ENCODE measurements at regions not wholly inside any gene's neighbourhood (a gene's known extent, or its start where the extent isn't known, plus 50 kb on each side); places are given as distances from the start of the nearest gene placed in this dataset.

- ATAC-seq (ENCODE audit: low read depth), result no peak
- H3K9me3 Mint-ChIP-seq, result no peaks in the 10 kb centered on the region
- H3K36me3 Mint-ChIP-seq, result no peaks in the 10 kb centered on the region
- no peaks in the 10 kb centered on the region for H3K27me3 Mint-ChIP-seq
- H3K4me3 Mint-ChIP-seq, result no peak overlapping the region
- no peak for DNase-seq (ENCODE audit: low spot score in 2 of 2)
- H3K4me1 Mint-ChIP-seq, result no peaks in the 10 kb centered on the region
- no peak overlapping the region for H3K27ac Mint-ChIP-seq
These were observed 828.6 kb downstream of the TBC1D22A start for GRCh38 chr22:47591016-47591415.

- no peak overlapping the region for H3K4me3 Mint-ChIP-seq
- ATAC-seq (ENCODE audit: low read depth), result no peak
- no peak overlapping the region for H3K27ac Mint-ChIP-seq
- no peaks in the 10 kb centered on the region for H3K27me3 Mint-ChIP-seq
- no peaks in the 10 kb centered on the region for H3K36me3 Mint-ChIP-seq
- DNase-seq (ENCODE audit: low spot score in 2 of 2), result no peak
- peaks cover 3% of the 10 kb centered on the region for H3K9me3 Mint-ChIP-seq
- H3K4me1 Mint-ChIP-seq, result no peaks in the 10 kb centered on the region
These were observed 827.1 kb downstream of the TBC1D22A start for GRCh38 chr22:47589271-47590250.

GRCh38 chr22:47588578-47588960 is 826.1 kb downstream of the TBC1D22A start:
- Mint-ChIP-seq H3K4me1 (no peaks in the 10 kb centered on the region), H3K9me3 (peaks cover 3% of the 10 kb centered on the region), H3K36me3 (no peaks in the 10 kb centered on the region), H3K27ac (no peak overlapping the region), H3K4me3 (no peak overlapping the region), H3K27me3 (no peaks in the 10 kb centered on the region)
- DNase-seq (ENCODE audit: low spot score in 2 of 2) (no peak), ATAC-seq (ENCODE audit: low read depth) (no peak)

- ATAC-seq (ENCODE audit: low read depth) (no peak), DNase-seq (ENCODE audit: low spot score in 2 of 2) (no peak)
- Mint-ChIP-seq H3K27ac (no peak overlapping the region), H3K4me1 (no peaks in the 10 kb centered on the region), H3K27me3 (no peaks in the 10 kb centered on the region), H3K36me3 (no peaks in the 10 kb centered on the region), H3K9me3 (peaks cover 3% of the 10 kb centered on the region), H3K4me3 (no peak overlapping the region)
These were observed 825.6 kb downstream of the TBC1D22A start for GRCh38 chr22:47587861-47588577.

GRCh38 chr22:47587361-47587760 is 824.9 kb downstream of the TBC1D22A start:
- Mint-ChIP-seq H3K4me1 (no peaks in the 10 kb centered on the region), H3K27me3 (no peaks in the 10 kb centered on the region), H3K36me3 (no peaks in the 10 kb centered on the region), H3K4me3 (no peak overlapping the region), H3K27ac (no peak overlapping the region), H3K9me3 (peaks cover 3% of the 10 kb centered on the region)
- ATAC-seq (ENCODE audit: low read depth) (no peak), DNase-seq (ENCODE audit: low spot score in 2 of 2) (no peak)

GRCh38 chr22:47586946-47587345 is 824.5 kb downstream of the TBC1D22A start:
- Mint-ChIP-seq H3K36me3 (no peaks in the 10 kb centered on the region), H3K4me1 (no peaks in the 10 kb centered on the region), H3K9me3 (peaks cover 3% of the 10 kb centered on the region), H3K27ac (no peak overlapping the region), H3K27me3 (no peaks in the 10 kb centered on the region), H3K4me3 (no peak overlapping the region)
- ATAC-seq (ENCODE audit: low read depth) (no peak), DNase-seq (ENCODE audit: low spot score in 2 of 2) (no peak)

- no peak for ATAC-seq (ENCODE audit: low read depth)
- Mint-ChIP-seq H3K36me3 (no peaks in the 10 kb centered on the region), H3K27ac (no peak overlapping the region), H3K9me3 (peaks cover 5% of the 10 kb centered on the region), H3K4me3 (no peak overlapping the region), H3K27me3 (no peaks in the 10 kb centered on the region), H3K4me1 (no peaks in the 10 kb centered on the region)
- DNase-seq (ENCODE audit: low spot score in 2 of 2), result no peak
These were observed 823.6 kb downstream of the TBC1D22A start for GRCh38 chr22:47586038-47586437.

- DNase-seq (ENCODE audit: low spot score in 2 of 2) (no peak), ATAC-seq (ENCODE audit: low read depth) (no peak)
- Mint-ChIP-seq H3K4me1 (no peaks in the 10 kb centered on the region), H3K27ac (no peak overlapping the region), H3K27me3 (no peaks in the 10 kb centered on the region), H3K36me3 (no peaks in the 10 kb centered on the region), H3K9me3 (peaks cover 5% of the 10 kb centered on the region), H3K4me3 (no peak overlapping the region)
These were observed 821.6 kb downstream of the TBC1D22A start for GRCh38 chr22:47583959-47584562.

- Mint-ChIP-seq H3K27ac (no peak overlapping the region), H3K9me3 (peaks cover 5% of the 10 kb centered on the region), H3K4me1 (no peaks in the 10 kb centered on the region), H3K36me3 (no peaks in the 10 kb centered on the region), H3K4me3 (no peak overlapping the region), H3K27me3 (no peaks in the 10 kb centered on the region)
- no peak for DNase-seq (ENCODE audit: low spot score in 2 of 2)
- no peak for ATAC-seq (ENCODE audit: low read depth)
These were observed 819.6 kb downstream of the TBC1D22A start for GRCh38 chr22:47582067-47582466.

GRCh38 chr22:47580121-47580520 is 817.7 kb downstream of the TBC1D22A start:
- ATAC-seq (ENCODE audit: low read depth) (no peak), DNase-seq (ENCODE audit: low spot score in 2 of 2) (no peak)
- Mint-ChIP-seq H3K9me3 (peaks cover 4% of the 10 kb centered on the region), H3K27me3 (no peaks in the 10 kb centered on the region), H3K36me3 (no peaks in the 10 kb centered on the region), H3K4me3 (no peak overlapping the region), H3K27ac (no peak overlapping the region), H3K4me1 (no peaks in the 10 kb centered on the region)

- peaks cover 3% of the 10 kb centered on the region for H3K27me3 Mint-ChIP-seq
- ATAC-seq (ENCODE audit: low read depth) (no peak), DNase-seq (ENCODE audit: low spot score in 2 of 2) (no peak)
- H3K4me3 Mint-ChIP-seq, result no peak overlapping the region
- no peaks in the 10 kb centered on the region for H3K4me1 Mint-ChIP-seq
- peaks cover 1% of the 10 kb centered on the region for H3K9me3 Mint-ChIP-seq
- no peaks in the 10 kb centered on the region for H3K36me3 Mint-ChIP-seq
- H3K27ac Mint-ChIP-seq, result no peak overlapping the region
These were observed 814.5 kb downstream of the TBC1D22A start for GRCh38 chr22:47576908-47577307.

- Mint-ChIP-seq H3K27me3 (peaks cover 3% of the 10 kb centered on the region), H3K4me3 (no peak overlapping the region), H3K27ac (no peak overlapping the region), H3K4me1 (peaks cover 2% of the 10 kb centered on the region), H3K36me3 (no peaks in the 10 kb centered on the region), H3K9me3 (no peaks in the 10 kb centered on the region)
- ATAC-seq (ENCODE audit: low read depth) (no peak), DNase-seq (ENCODE audit: low spot score in 2 of 2) (no peak)
These were observed 812.8 kb downstream of the TBC1D22A start for GRCh38 chr22:47575291-47575690.

GRCh38 chr22:47574556-47574955 is 812.1 kb downstream of the TBC1D22A start:
- no peak for DNase-seq (ENCODE audit: low spot score in 2 of 2)
- H3K36me3 Mint-ChIP-seq, result no peaks in the 10 kb centered on the region
- H3K27me3 Mint-ChIP-seq, result peaks cover 3% of the 10 kb centered on the region
- H3K27ac Mint-ChIP-seq, result no peak overlapping the region
- no peak overlapping the region for H3K4me3 Mint-ChIP-seq
- H3K4me1 Mint-ChIP-seq, result peaks cover 2% of the 10 kb centered on the region
- H3K9me3 Mint-ChIP-seq, result no peaks in the 10 kb centered on the region
- ATAC-seq (ENCODE audit: low read depth), result no peak

GRCh38 chr22:47573141-47573540 is 810.7 kb downstream of the TBC1D22A start:
- no peak for ATAC-seq (ENCODE audit: low read depth)
- no peaks in the 10 kb centered on the region for H3K36me3 Mint-ChIP-seq
- peaks cover 2% of the 10 kb centered on the region for H3K4me1 Mint-ChIP-seq
- H3K9me3 Mint-ChIP-seq, result no peaks in the 10 kb centered on the region
- H3K4me3 Mint-ChIP-seq, result no peak overlapping the region
- H3K27ac Mint-ChIP-seq, result no peak overlapping the region
- no peak for DNase-seq (ENCODE audit: low spot score in 2 of 2)
- peaks cover 3% of the 10 kb centered on the region for H3K27me3 Mint-ChIP-seq
